HAP-1 (cell line): ENCODE measurements at regions not wholly inside any gene's neighbourhood (a gene's known extent, or its start where the extent isn't known, plus 50 kb on each side); places are given as distances from the start of the nearest gene placed in this dataset.
"Not testable (repeated sequence)": the region's sequence is repeated elsewhere in the genome, so short reads cannot be mapped to it uniquely, and the experiment has no call there.

Experiments used
- DNase-seq, 2 experiments: peaks; one replicate each; pipeline ENCODE4 v3.0.0-alpha.2; 2016 to 2020; ENCODE audit warnings: low spot score in 2 of 2
- H3K27me3 ChIP-seq: fragments of 250-450 bp; sonication (Bioruptor Pico); 2 replicates; pipeline ENCODE4 v1.5.1; 2020; ENCODE audit warnings: low read depth, mild to moderate bottlenecking, moderate library complexity
- H3K36me3 ChIP-seq: fragments of 250-450 bp; sonication (Bioruptor Pico); replicated peaks from 2 replicates; pipeline ENCODE4 v1.5.1; 2020; ENCODE audit warnings: mild to moderate bottlenecking
- H3K4me1 ChIP-seq: fragments of 250-450 bp; sonication (Bioruptor Pico); 2 replicates; pipeline ENCODE4 v1.5.1; 2020; ENCODE audit warnings: mild to moderate bottlenecking
- H3K4me3 ChIP-seq: fragments of 250-450 bp; sonication (Bioruptor Pico); 2 replicates; pipeline ENCODE4 v1.5.1; 2020; ENCODE audit warnings: mild to moderate bottlenecking, moderate library complexity
- H3K9me3 ChIP-seq: fragments of 250-450 bp; sonication (Bioruptor Pico); 2 replicates; pipeline ENCODE4 v1.5.1; 2020; ENCODE audit warnings: mild to moderate bottlenecking, moderate library complexity
- in situ Hi-C: fragments of 300-500 bp; cut with MboI; formaldehyde crosslinking; loops from 3 replicates; pipeline ENCODE4 v1.14.3; 2020; ENCODE audit warnings: low sequenced_read_pairs, inconsistent platforms, mixed read lengths

DNA sequence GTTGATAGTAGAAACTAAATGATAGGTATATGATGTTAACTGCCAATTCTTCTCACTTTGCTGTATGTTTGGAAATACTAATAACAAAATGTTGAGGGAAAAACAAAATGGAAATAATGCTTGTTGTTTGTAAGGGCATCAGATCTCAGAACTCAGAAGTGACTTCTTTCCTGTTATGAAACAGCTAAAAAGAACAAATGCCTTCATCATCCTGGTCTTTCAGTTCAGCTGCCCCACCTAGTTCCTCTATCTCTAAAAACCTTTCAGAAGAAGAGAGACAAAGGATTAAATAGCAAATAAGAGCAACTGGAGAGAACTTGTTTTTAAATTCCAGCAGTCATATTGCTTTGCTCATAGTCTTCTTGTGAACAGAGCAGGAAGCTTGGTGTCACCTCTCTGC lies 345.3 kb upstream of the NCAM1 start:
- DNase-seq: no peak
- Histone ChIP-seq H3K27me3 (no peaks in the 10 kb centered on the region), H3K36me3 (no peaks in the 10 kb centered on the region), H3K9me3 (no peaks in the 10 kb centered on the region), H3K4me3 (no peak overlapping the region), H3K4me1 (no peaks in the 10 kb centered on the region)
- in situ Hi-C loops: no loop called here

DNA sequence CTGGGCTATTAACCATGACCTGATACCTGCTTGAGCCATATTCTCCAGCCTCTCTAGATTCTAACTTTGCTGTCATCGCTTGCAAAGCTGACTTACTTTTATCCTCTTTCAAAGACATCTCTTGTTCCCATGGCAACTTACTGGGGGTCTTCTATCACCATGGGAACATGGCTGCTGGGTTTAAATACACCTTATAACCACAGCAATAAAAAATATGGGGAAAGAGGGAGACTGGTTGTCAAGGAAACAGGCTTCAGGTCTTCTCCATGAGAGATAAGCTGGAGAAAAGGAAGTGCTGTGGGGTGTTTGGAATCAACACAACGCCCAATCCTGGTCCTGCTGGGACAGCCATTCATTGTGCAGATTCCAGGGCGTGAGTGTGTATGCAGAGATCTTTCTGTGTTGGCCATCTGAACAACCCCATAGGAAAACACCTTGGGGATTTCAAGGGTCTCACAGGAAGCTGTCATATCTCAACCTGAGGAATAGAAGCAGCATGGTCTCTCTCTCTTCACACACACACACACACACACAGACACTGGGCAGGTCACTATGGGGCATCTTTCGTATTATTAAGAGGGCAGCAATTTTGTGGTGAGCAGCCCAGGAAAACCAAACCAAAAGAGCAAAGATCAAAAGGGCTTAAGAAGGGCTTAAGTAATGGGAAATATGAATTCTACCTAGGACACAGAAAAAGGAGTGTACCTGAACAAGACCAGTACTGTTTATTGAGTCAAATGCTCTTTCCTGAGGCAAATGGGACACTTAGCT lies 344.7 kb upstream of the NCAM1 start:
- in situ Hi-C loops: no loop called here
- Histone ChIP-seq H3K36me3 (no peaks in the 10 kb centered on the region), H3K27me3 (no peaks in the 10 kb centered on the region), H3K9me3 (no peaks in the 10 kb centered on the region), H3K4me1 (no peaks in the 10 kb centered on the region), H3K4me3 (no peak overlapping the region)
- no peak for DNase-seq

DNA sequence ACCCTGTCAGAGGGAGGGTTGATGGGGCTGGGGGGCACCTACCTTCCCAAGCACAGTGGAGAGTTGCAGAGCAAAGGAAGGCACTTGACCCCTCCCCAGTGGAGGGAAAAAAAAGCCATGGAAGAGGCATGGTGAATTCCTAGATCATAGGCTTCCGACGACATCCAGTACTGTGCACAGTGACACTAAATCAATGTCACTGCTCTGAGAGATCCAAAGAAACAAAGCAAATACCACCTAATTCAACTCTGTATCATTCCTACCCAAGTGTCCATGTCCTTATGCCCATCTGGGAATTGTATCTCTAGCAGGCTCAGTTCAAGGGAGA lies 344.2 kb upstream of the NCAM1 start:
- Histone ChIP-seq H3K36me3 (no peaks in the 10 kb centered on the region), H3K27me3 (no peaks in the 10 kb centered on the region), H3K4me3 (no peak overlapping the region), H3K9me3 (no peaks in the 10 kb centered on the region), H3K4me1 (no peaks in the 10 kb centered on the region)
- DNase-seq: no peak
- in situ Hi-C loops: no loop called here

DNA sequence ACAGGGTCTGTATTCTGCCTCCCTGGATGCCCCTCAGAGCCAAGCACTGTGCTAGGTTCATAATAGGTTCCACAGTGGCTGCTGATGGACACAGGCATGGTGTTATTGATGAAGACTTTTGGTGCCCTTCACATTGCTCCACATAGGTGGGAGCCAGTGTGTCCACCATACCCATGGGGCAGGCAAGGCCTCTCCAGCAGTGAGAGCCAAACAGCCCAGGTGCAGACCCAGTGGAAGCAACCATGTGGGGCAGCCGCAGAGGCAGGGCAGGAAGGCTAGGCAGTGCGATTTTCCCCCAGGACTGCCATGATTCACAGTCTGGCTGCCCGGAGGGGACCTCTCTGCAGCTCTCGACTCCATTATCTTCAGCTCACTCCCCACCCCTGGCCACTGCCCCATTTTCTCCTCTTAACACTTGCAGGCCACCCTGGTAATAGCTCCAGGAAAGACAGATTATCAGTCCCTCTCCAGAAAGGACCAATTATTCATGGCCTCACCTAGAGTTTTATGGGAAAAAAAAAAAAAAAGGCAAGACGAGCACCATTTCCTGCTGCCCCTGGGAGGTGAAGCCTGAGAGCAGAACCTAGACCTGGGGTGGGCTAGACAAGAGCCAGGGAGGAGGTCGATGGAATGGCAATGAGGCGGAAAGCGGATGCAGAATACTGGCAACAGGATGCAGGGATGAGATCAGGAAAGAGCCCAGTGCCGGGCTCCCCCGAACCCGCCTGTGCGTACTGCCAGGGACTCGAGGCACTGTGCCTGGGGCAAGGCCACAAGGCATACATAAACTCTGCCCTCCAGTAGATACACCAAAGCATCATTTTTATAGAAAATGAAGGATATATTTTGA lies 343.0 kb upstream of the NCAM1 start:
- no peaks in the 10 kb centered on the region for H3K9me3 ChIP-seq
- no peak overlapping the region for H3K4me3 ChIP-seq
- H3K36me3 ChIP-seq: no peaks in the 10 kb centered on the region
- in situ Hi-C loops: no loop called here
- no peak for DNase-seq
- H3K27me3 ChIP-seq: no peaks in the 10 kb centered on the region
- no peaks in the 10 kb centered on the region for H3K4me1 ChIP-seq

DNA sequence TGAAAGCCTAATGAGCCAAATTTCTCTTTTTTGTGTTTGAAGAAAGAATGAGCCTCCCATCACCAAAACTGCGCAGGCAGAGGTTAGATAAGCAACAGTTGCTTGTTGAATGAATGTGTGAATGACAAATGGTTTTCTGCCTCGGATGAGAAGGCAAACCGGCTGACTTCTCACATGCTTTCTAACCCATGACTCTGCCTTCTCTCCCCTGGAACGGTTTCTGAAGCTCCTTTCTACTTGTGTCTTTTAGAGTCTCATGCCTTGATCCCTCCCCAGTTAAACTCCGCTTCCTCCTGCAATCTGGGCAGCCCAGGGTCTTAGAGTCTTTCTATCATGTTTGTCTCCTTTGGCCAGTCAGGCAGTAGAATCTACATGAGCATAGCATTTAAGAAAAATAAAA lies 342.1 kb upstream of the NCAM1 start:
- Histone ChIP-seq H3K4me1 (no peaks in the 10 kb centered on the region), H3K9me3 (no peaks in the 10 kb centered on the region), H3K36me3 (no peaks in the 10 kb centered on the region), H3K27me3 (no peaks in the 10 kb centered on the region), H3K4me3 (no peak overlapping the region)
- DNase-seq: no peak
- in situ Hi-C loops: no loop called here

DNA sequence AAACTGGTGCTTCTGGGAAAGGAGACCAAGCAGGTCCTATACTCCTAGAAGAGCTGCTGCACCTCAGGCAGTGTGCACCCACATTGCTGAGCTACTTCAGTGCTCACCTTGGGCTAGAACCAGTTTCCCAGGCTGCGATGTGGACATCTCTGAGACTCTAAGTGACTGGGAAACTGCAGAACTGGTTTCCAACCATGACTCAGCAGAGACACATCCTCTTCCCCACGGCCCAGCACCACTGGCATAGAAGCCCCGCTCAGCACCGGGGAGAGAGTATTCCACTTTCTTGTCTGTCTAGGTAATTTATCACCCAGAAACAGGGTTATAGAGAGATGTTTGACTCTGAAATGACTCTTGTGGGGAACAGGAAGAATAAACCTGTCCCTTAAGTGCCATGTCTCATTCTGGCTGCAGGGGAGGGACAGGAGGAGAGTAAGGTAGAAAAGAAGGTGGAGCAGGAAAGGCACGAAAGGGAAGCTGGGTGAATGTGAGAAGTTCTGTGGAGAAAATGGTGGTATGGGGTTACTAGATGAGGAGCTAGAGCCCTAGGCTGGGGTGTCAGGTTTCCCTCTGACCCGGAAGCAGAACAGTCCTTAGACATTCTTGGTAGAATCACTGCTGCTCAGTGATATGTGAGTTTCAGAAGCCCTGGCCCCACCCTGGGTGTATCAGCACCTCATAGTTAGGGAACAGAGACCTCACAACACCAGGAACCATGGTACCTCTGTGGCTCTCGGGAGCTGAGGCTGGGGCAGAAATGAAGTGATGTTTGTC lies 340.4 kb upstream of the NCAM1 start:
- Histone ChIP-seq H3K4me1 (no peaks in the 10 kb centered on the region), H3K9me3 (no peaks in the 10 kb centered on the region), H3K4me3 (no peak overlapping the region), H3K36me3 (no peaks in the 10 kb centered on the region), H3K27me3 (no peaks in the 10 kb centered on the region)
- in situ Hi-C loops: no loop called here
- DNase-seq: no peak

DNA sequence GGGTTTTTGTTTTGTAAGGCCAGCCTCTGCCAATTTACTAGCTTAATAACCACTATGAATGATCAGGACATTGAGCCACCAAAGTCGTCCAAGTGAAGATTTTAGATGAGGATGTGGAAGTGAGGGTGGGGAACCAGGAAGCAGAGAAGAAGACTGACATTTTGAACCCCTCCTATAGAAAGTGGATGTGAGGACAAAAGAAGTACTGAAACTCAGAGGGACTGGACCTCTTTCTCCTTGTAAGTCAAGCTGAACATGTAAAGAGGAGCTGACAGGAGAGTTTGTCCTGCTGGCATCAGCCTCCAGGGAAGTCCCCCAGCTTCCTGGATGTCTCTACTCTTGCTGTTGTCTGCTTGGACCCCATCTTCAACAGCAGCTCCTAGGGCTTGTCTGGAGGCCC lies 338.2 kb upstream of the NCAM1 start:
- no peaks in the 10 kb centered on the region for H3K27me3 ChIP-seq
- in situ Hi-C loops: no loop called here
- H3K4me1 ChIP-seq: no peaks in the 10 kb centered on the region
- no peaks in the 10 kb centered on the region for H3K9me3 ChIP-seq
- DNase-seq: no peak
- H3K36me3 ChIP-seq: no peaks in the 10 kb centered on the region
- no peak overlapping the region for H3K4me3 ChIP-seq

DNA sequence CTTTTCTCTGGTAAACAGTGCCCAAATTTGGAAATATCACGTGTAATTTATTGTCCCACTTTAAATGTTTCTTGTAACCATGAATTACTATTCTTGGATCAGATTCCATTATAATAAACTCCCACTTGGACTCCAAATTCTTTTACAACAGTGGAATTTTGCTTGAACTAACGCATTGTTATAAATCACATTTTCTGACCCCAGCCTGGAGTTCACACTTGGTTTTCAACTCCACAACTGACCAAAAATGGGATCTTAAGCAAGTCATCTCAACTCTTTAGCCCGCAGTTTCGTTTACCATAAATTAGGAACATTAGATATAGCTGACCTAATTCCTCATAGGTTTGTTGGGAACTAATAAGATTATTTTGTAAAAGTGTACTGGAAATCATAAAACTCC lies 336.8 kb upstream of the NCAM1 start:
- Histone ChIP-seq H3K36me3 (no peaks in the 10 kb centered on the region), H3K4me3 (no peak overlapping the region), H3K27me3 (no peaks in the 10 kb centered on the region), H3K4me1 (no peaks in the 10 kb centered on the region), H3K9me3 (no peaks in the 10 kb centered on the region)
- DNase-seq: no peak
- in situ Hi-C loops: no loop called here

DNA sequence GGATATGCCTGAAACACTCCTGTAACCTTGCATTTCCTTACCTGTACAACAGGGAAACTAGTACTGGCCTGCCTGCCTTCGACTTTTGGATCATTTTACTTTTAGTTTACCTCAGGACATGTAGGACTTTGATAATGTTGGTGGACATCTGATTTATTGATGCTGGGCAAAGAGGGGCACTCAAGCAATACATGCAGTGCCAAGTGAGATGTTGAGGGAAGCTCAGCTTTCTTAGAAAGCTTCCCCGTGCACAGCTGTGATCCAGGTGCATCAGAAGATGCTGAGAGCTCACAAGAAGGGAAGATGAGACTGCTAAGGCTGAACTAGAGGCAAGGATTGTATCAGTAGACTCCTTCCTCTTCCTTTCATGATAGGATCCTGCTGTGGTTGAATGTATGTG lies 336.2 kb upstream of the NCAM1 start:
- H3K4me3 ChIP-seq, DNase-seq, H3K36me3 ChIP-seq, H3K27me3 ChIP-seq, H3K4me1 ChIP-seq, H3K9me3 ChIP-seq, in situ Hi-C loops: not testable (repeated sequence)

DNA sequence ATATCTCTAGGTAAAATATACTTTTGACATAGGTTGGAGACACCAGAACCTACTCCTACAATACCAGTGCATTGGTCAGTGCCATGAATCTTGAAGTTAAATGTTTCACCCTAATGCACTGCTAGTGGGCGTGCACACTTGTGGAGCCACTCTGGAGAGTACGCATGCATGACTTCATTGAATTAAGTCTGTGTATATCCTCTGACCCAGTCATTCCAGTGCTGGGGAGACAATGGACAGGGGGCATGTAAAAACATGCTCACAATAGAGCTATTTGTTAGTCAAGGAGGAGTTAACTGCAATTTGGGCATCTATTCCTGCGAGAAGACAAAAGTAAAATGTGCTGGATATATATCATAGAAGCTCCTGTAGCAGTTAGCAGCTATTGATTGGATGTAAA lies 335.4 kb upstream of the NCAM1 start:
- no peaks in the 10 kb centered on the region for H3K36me3 ChIP-seq
- peak; percentile 8 to 9 for DNase-seq
- no peaks in the 10 kb centered on the region for H3K4me1 ChIP-seq
- no peaks in the 10 kb centered on the region for H3K9me3 ChIP-seq
- in situ Hi-C loops: no loop called here
- no peak overlapping the region for H3K4me3 ChIP-seq
- no peaks in the 10 kb centered on the region for H3K27me3 ChIP-seq

DNA sequence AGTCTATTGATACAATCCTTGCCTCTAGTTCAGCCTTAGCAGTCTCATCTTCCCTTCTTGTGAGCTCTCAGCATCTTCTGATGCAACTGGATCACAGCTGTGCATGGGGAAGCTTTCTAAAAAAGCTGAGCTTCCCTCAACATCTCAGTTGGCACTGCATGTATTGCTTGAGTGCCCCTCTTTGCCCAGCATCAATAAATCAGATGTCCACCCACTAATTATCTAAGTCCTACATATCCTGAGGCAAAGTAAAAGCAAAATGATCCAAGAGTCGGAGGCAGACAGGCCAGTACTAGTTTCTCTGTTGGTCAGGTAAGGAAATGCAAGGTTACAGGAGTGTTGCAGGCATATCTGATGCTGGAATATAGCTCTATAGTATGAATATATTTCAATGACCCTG lies 334.5 kb upstream of the NCAM1 start:
- Histone ChIP-seq H3K4me3 (no peak overlapping the region), H3K9me3 (no peaks in the 10 kb centered on the region), H3K4me1 (no peaks in the 10 kb centered on the region), H3K27me3 (no peaks in the 10 kb centered on the region), H3K36me3 (no peaks in the 10 kb centered on the region)
- in situ Hi-C loops: no loop called here
- DNase-seq: no peak

DNA sequence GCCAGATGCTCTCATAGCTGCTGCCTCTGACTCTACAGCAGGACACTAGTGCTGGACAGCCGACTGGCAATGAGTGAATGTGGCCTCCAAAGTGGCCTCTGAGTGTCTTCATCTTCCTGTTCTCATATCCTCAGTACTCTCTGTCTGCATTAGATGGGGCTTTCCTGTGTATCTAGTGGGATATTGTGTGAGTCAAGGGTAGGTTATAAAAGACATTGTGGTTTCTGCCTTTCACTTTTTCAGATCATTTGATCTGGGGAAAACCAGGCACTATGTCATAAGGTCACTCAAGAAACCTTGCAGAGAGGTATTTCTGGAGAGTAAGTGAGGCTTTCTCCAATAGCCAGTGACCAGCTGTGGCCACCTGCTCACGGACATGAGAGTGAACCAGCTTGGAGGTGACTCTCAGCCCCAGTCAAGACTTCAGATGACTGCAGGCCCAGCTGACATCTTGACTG lies 333.6 kb upstream of the NCAM1 start:
- H3K27me3 ChIP-seq: no peaks in the 10 kb centered on the region
- no peaks in the 10 kb centered on the region for H3K36me3 ChIP-seq
- no peak overlapping the region for H3K4me3 ChIP-seq
- in situ Hi-C loops: no loop called here
- no peaks in the 10 kb centered on the region for H3K4me1 ChIP-seq
- no peaks in the 10 kb centered on the region for H3K9me3 ChIP-seq
- no peak for DNase-seq

DNA sequence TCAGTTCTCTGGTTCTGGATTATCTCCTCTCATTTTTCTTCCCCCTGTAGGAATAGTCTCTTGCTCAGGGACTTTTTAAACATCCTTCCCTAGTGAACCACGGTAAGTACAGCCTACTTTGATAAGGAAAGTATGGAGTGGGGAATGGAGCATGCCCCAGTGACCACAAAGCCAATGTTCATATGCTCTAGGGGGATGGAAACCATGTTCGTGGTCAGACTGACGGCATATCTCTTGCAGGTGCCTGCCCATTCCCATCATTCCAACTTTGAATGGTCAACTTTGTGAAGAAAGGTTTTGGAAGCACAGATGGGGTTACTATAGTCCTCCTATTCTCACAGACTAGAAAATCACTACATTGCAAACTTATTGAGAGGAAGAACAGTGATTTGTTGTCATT lies 332.5 kb upstream of the NCAM1 start:
- no peak for DNase-seq
- no peak overlapping the region for H3K4me3 ChIP-seq
- H3K27me3 ChIP-seq: no peaks in the 10 kb centered on the region
- no peaks in the 10 kb centered on the region for H3K4me1 ChIP-seq
- H3K9me3 ChIP-seq: no peaks in the 10 kb centered on the region
- no peaks in the 10 kb centered on the region for H3K36me3 ChIP-seq
- in situ Hi-C loops: no loop called here

DNA sequence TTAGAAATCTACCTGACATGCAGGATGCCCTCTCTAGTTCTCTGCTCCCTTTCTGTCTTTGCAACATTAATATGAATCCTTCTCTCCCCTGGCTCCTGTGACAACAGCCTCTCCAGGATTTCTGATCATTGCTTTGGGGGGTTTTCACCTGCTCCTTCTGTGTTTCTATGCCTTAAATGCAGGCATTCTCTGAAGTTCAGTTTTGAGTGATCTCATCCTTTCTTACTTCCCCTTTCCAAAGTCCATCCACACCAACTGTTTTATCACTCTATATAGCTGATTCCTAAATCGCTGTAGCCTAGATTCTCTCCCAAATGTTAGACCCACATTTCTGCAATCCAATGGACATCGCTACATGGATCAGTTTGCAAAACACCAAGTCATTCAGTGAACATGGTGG lies 330.7 kb upstream of the NCAM1 start:
- H3K27me3 ChIP-seq: no peaks in the 10 kb centered on the region
- in situ Hi-C loops: no loop called here

More for the DNA sequence above, 330.7 kb upstream of the NCAM1 start:
- no peak overlapping the region for H3K4me3 ChIP-seq
- no peaks in the 10 kb centered on the region for H3K4me1 ChIP-seq
- H3K9me3 ChIP-seq: no peaks in the 10 kb centered on the region
- H3K36me3 ChIP-seq: no peaks in the 10 kb centered on the region
- no peak for DNase-seq
